ENCODE measurements at regions not wholly inside any gene's neighbourhood (a gene's known extent, or its start where the extent isn't known, plus 50 kb on each side); places are given as distances from the start of the nearest gene placed in this dataset.

- CTCF ChIA-PET (ENCODE audit: partially characterized antibody) = interaction anchor here (0.8 to 4.5 kb wide), 39 partner anchors 8 to 864 kb away, joined by 3 to 79 read pairs (median 5); partner anchors contain the start of genes IVNS1ABP, SWT1 and TRMT1L
Measured at GRCh38 chr1:185670187-185670627, 64.0 kb upstream of the HMCN1 start.

DNA sequence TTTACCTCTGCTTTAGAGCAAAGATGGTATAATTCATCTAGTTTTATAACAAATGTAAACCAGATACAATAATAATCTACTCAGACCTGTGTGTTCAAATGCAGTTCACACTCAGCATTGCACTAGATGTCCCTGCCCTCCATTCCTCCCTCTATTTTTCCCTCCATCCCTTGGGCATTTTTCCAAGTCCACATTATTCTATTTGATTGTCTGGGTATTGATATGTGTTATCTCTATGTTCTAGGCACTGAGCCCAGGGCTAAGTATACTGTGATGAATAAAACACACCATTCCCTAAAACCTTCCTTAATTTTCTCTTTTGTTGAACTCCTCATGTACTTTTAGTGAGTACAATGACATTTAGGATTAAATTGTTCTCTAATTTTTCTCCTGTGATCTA, 66.2 kb upstream of the HMCN1 start:
- no peaks in the 10 kb centered on the region for H3K36me3 Mint-ChIP-seq
- H3K4me3 Mint-ChIP-seq = no peak overlapping the region
- ChIA-PET POLR2A (ENCODE audit: partially characterized antibody) (no interaction called here), CTCF (ENCODE audit: partially characterized antibody) (no interaction called here)
- H3K27ac ChIP-seq (ENCODE audit: low read depth, low read length) = no peak overlapping the region
- intact Hi-C loops (cut with micrococcal nuclease) = no loop called here
- no peaks in the 10 kb centered on the region for H3K4me1 ChIP-seq (ENCODE audit: insufficient read depth, low read length)
- no peak for DNase-seq
- H3K4me1 Mint-ChIP-seq = peaks cover 4 to 11% (median 5%) of the 10 kb centered on the region in 4 donors
- H3K27me3 Mint-ChIP-seq = no peaks in the 10 kb centered on the region
- H3K27me3 ChIP-seq (ENCODE audit: insufficient read depth, low read length) = no peaks in the 10 kb centered on the region
- no peaks in the 10 kb centered on the region for H3K36me3 ChIP-seq (ENCODE audit: insufficient read depth, low read length)
- no peaks in the 10 kb centered on the region for H3K9me3 ChIP-seq (ENCODE audit: control insufficient read depth in 1 of 2, low read length in 2 of 2)
- H3K27ac Mint-ChIP-seq = no peak overlapping the region
- H3K4me3 ChIP-seq (ENCODE audit: low read length in 2 of 2) = no peak overlapping the region
- H3K9me3 Mint-ChIP-seq = peaks cover 0 to 5% (median 0%) of the 10 kb centered on the region in 8 donors

More at GRCh38 chr1:185670187-185670627, 64.0 kb upstream of the HMCN1 start:
- H3K9me3 Mint-ChIP-seq = peaks cover 0 to 4% (median 0%) of the 10 kb centered on the region in 8 donors
- H3K4me3 Mint-ChIP-seq = no peak overlapping the region
- intact Hi-C loops (cut with micrococcal nuclease) = loop anchor here (1.0 to 5.0 kb wide), 7 partner anchors 73 to 918 kb away; partner anchors contain the start of genes EDEM3, IVNS1ABP and SWT1
- H3K4me1 Mint-ChIP-seq = peaks cover 14 to 28% (median 20%) of the 10 kb centered on the region in 4 donors
- DNase-seq = peak; percentile 44 to 59 (median 57)
- no peak overlapping the region for H3K4me3 ChIP-seq (ENCODE audit: low read length in 2 of 2)
- H3K9me3 ChIP-seq (ENCODE audit: control insufficient read depth in 1 of 2, low read length in 2 of 2) = no peaks in the 10 kb centered on the region
- no peaks in the 10 kb centered on the region for H3K36me3 Mint-ChIP-seq
- H3K27ac ChIP-seq (ENCODE audit: low read depth, low read length) = no peak overlapping the region
- POLR2A ChIA-PET (ENCODE audit: partially characterized antibody) = interaction anchor here (0.7 to 2.2 kb wide), 12 partner anchors 10 to 514 kb away, joined by 3 to 34 read pairs (median 4); partner anchors contain the start of genes IVNS1ABP and TRMT1L
- no peaks in the 10 kb centered on the region for H3K27me3 ChIP-seq (ENCODE audit: insufficient read depth, low read length)
- H3K27me3 Mint-ChIP-seq = no peaks in the 10 kb centered on the region
- H3K36me3 ChIP-seq (ENCODE audit: insufficient read depth, low read length) = no peaks in the 10 kb centered on the region
- H3K27ac Mint-ChIP-seq = peak overlapping the region in 3 of 7 donors; percentile 3 to 31 (median 21)
- H3K4me1 ChIP-seq (ENCODE audit: insufficient read depth, low read length) = peaks cover 14% of the 10 kb centered on the region

DNA sequence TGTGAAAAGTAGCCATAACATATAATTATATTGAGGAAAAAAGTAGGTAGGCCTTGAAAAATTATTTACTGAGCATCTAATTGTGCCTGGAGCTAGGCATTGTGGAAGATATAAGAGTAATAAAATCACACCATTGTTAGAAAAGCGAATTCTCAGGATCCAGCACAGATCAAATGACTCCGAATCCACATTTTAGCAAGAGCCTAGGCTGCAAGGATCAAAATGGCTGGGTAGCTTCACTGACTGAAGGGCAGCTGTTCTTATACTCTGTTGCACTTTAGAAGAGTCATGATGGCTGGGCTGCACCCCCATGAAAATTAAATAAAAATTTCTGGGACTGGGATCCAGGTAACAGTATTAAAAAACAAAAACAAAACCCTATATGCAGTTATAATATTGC, 67.6 kb upstream of the HMCN1 start:
- Histone ChIP-seq H3K4me3 (ENCODE audit: low read length in 2 of 2) (no peak overlapping the region), H3K9me3 (ENCODE audit: control insufficient read depth in 1 of 2, low read length in 2 of 2) (no peaks in the 10 kb centered on the region), H3K4me1 (ENCODE audit: insufficient read depth, low read length) (no peaks in the 10 kb centered on the region), H3K36me3 (ENCODE audit: insufficient read depth, low read length) (no peaks in the 10 kb centered on the region), H3K27me3 (ENCODE audit: insufficient read depth, low read length) (no peaks in the 10 kb centered on the region), H3K27ac (ENCODE audit: low read depth, low read length) (no peak overlapping the region)
- Mint-ChIP-seq H3K27ac (no peak overlapping the region), H3K4me1 (peaks cover 0 to 7% (median 4%) of the 10 kb centered on the region in 4 donors), H3K36me3 (no peaks in the 10 kb centered on the region), H3K4me3 (no peak overlapping the region), H3K9me3 (peaks cover 0 to 5% (median 0%) of the 10 kb centered on the region in 8 donors), H3K27me3 (no peaks in the 10 kb centered on the region)
- CTCF ChIA-PET (ENCODE audit: partially characterized antibody) = no interaction called here
- intact Hi-C loops (cut with micrococcal nuclease) = no loop called here
- no peak for DNase-seq
- POLR2A ChIA-PET (ENCODE audit: partially characterized antibody) = interaction anchor here (0.7 kb wide), 1 partner anchor 12 kb away, joined by 5 read pairs; no protein-coding TSS in a partner anchor

DNA sequence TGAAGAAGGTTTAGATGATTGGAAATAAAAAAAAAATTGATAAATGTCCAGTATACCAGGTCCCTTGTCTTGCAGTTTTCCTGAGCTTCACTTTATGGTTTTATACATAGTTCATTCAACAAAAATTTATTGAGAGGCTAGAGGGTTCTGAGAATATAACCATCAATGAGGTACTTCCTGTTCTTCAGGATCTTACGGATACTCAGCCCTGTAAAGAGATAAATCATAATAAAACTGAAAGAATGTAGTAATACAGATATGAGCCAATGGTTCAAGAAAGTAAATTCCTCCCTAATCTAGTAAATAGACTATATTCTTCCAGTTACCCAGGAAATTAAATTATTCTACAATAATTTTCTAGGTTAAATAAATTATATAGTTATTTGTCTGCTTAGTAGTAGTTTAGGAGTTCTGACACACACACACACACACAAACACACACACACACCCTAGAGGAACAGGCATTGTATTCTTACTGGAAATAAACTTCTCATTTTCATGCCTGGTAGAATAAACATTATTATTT, 70.4 kb upstream of the HMCN1 start:
- H3K4me3 ChIP-seq (ENCODE audit: low read length in 2 of 2) = no peak overlapping the region
- no peaks in the 10 kb centered on the region for H3K36me3 ChIP-seq (ENCODE audit: insufficient read depth, low read length)
- peaks cover 0 to 5% (median 0%) of the 10 kb centered on the region in 8 donors for H3K9me3 Mint-ChIP-seq
- H3K4me1 ChIP-seq (ENCODE audit: insufficient read depth, low read length) = no peaks in the 10 kb centered on the region
- H3K27me3 Mint-ChIP-seq = no peaks in the 10 kb centered on the region
- H3K36me3 Mint-ChIP-seq = no peaks in the 10 kb centered on the region
- H3K27ac ChIP-seq (ENCODE audit: low read depth, low read length) = no peak overlapping the region
- no peak overlapping the region for H3K27ac Mint-ChIP-seq
- intact Hi-C loops (cut with micrococcal nuclease) = no loop called here
- no peak for DNase-seq
- no peaks in the 10 kb centered on the region for H3K27me3 ChIP-seq (ENCODE audit: insufficient read depth, low read length)
- H3K9me3 ChIP-seq (ENCODE audit: control insufficient read depth in 1 of 2, low read length in 2 of 2) = no peaks in the 10 kb centered on the region
- POLR2A ChIA-PET (ENCODE audit: partially characterized antibody) = no interaction called here
- CTCF ChIA-PET (ENCODE audit: partially characterized antibody) = no interaction called here
- H3K4me1 Mint-ChIP-seq = no peaks in the 10 kb centered on the region
- no peak overlapping the region for H3K4me3 Mint-ChIP-seq

GRCh38 chr1:185663332-185663731, 70.9 kb upstream of the HMCN1 start:
- DNase-seq = no peak
- Mint-ChIP-seq H3K4me1 (no peaks in the 10 kb centered on the region), H3K27me3 (no peaks in the 10 kb centered on the region), H3K4me3 (no peak overlapping the region), H3K27ac (no peak overlapping the region), H3K9me3 (peaks cover 0 to 5% (median 0%) of the 10 kb centered on the region in 8 donors), H3K36me3 (no peaks in the 10 kb centered on the region)
- Histone ChIP-seq H3K27me3 (ENCODE audit: insufficient read depth, low read length) (no peaks in the 10 kb centered on the region), H3K36me3 (ENCODE audit: insufficient read depth, low read length) (no peaks in the 10 kb centered on the region), H3K27ac (ENCODE audit: low read depth, low read length) (no peak overlapping the region), H3K9me3 (ENCODE audit: control insufficient read depth in 1 of 2, low read length in 2 of 2) (no peaks in the 10 kb centered on the region), H3K4me3 (ENCODE audit: low read length in 2 of 2) (no peak overlapping the region), H3K4me1 (ENCODE audit: insufficient read depth, low read length) (no peaks in the 10 kb centered on the region)
- intact Hi-C loops (cut with micrococcal nuclease) = no loop called here
- ChIA-PET POLR2A (ENCODE audit: partially characterized antibody) (no interaction called here), CTCF (ENCODE audit: partially characterized antibody) (interaction anchor here (2.2 kb wide), 1 partner anchor 18 kb away, joined by 5 read pairs; no protein-coding TSS in a partner anchor)

- peaks cover 0 to 5% (median 0%) of the 10 kb centered on the region in 8 donors for H3K9me3 Mint-ChIP-seq
- peaks cover 0 to 2% (median under 1%) of the 10 kb centered on the region in 4 donors for H3K4me1 Mint-ChIP-seq
- Histone ChIP-seq H3K27me3 (ENCODE audit: insufficient read depth, low read length) (no peaks in the 10 kb centered on the region), H3K4me3 (ENCODE audit: low read length in 2 of 2) (no peak overlapping the region), H3K36me3 (ENCODE audit: insufficient read depth, low read length) (no peaks in the 10 kb centered on the region), H3K27ac (ENCODE audit: low read depth, low read length) (no peak overlapping the region), H3K9me3 (ENCODE audit: control insufficient read depth in 1 of 2, low read length in 2 of 2) (no peaks in the 10 kb centered on the region), H3K4me1 (ENCODE audit: insufficient read depth, low read length) (no peaks in the 10 kb centered on the region)
- no peaks in the 10 kb centered on the region for H3K36me3 Mint-ChIP-seq
- peak overlapping the region in 1 of 7 donors; percentile 25 for H3K27ac Mint-ChIP-seq
- H3K27me3 Mint-ChIP-seq = no peaks in the 10 kb centered on the region
- CTCF ChIA-PET (ENCODE audit: partially characterized antibody) = interaction anchor here (1.1 to 2.2 kb wide), 2 partner anchors 10 to 19 kb away, joined by 3 to 5 read pairs; no protein-coding TSS in a partner anchor
- POLR2A ChIA-PET (ENCODE audit: partially characterized antibody) = no interaction called here
- DNase-seq = no peak
- no peak overlapping the region for H3K4me3 Mint-ChIP-seq
- intact Hi-C loops (cut with micrococcal nuclease) = no loop called here
Measured at GRCh38 chr1:185661971-185662370, 72.2 kb upstream of the HMCN1 start.

DNA sequence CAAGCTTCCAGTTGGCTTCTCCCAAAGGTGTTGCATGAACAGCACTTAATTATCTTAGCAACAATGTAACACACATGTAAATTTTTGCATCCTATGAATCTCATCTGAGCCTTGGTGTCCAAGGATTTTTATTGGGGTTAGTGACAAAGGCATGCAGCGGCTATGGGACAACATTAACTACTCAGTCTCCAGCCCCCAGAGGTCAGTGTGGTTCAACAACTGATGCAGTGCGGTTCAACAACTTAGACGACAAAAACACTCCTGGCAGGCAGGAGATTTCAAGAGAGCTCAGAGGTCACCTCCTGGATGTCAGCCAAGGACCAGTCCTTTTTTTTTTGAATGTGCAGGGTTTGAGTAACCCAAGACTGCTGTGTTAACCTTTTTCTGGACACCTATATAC, 77.5 kb upstream of the HMCN1 start:
- intact Hi-C loops (cut with micrococcal nuclease) = no loop called here
- POLR2A ChIA-PET (ENCODE audit: partially characterized antibody) = no interaction called here
- no peak overlapping the region for H3K4me3 Mint-ChIP-seq
- Histone ChIP-seq H3K9me3 (ENCODE audit: control insufficient read depth in 1 of 2, low read length in 2 of 2) (no peaks in the 10 kb centered on the region), H3K4me3 (ENCODE audit: low read length in 2 of 2) (no peak overlapping the region), H3K27me3 (ENCODE audit: insufficient read depth, low read length) (no peaks in the 10 kb centered on the region), H3K36me3 (ENCODE audit: insufficient read depth, low read length) (no peaks in the 10 kb centered on the region), H3K4me1 (ENCODE audit: insufficient read depth, low read length) (no peaks in the 10 kb centered on the region), H3K27ac (ENCODE audit: low read depth, low read length) (no peak overlapping the region)
- H3K36me3 Mint-ChIP-seq = peaks cover 0 to 4% of the 10 kb centered on the region in 2 donors
- CTCF ChIA-PET (ENCODE audit: partially characterized antibody) = interaction anchor here (0.7 kb wide), 1 partner anchor 9 kb away, joined by 3 read pairs; no protein-coding TSS in a partner anchor
- DNase-seq = no peak
- H3K27ac Mint-ChIP-seq = no peak overlapping the region
- H3K4me1 Mint-ChIP-seq = peaks cover 0 to 2% (median under 1%) of the 10 kb centered on the region in 4 donors
- peaks cover 0 to 7% (median 1%) of the 10 kb centered on the region in 8 donors for H3K9me3 Mint-ChIP-seq
- no peaks in the 10 kb centered on the region for H3K27me3 Mint-ChIP-seq

Data from CD4-positive, alpha-beta memory T cell (primary cell).